HEK293 (cell line): ENCODE measurements at regions not wholly inside any gene's neighbourhood (a gene's known extent, or its start where the extent isn't known, plus 50 kb on each side); places are given as distances from the start of the nearest gene placed in this dataset.
"Not testable (repeated sequence)": the region's sequence is repeated elsewhere in the genome, so short reads cannot be mapped to it uniquely, and the experiment has no call there.

Experiments
- CTCF ChIA-PET: fragments of 350-600 bp; formaldehyde crosslinking; extraction: SDS; loops from one replicate; lab custom pipeline; 2021; ENCODE audit warnings: antibody characterized with exemption; lab: Yijun Ruan, JAX
- POLR2A ChIA-PET: fragments of 300-600 bp; formaldehyde crosslinking; extraction: SDS; loops from one replicate; lab custom pipeline; 2020; ENCODE audit warnings: antibody characterized with exemption, inconsistent platforms; lab: Yijun Ruan, JAX
- H3K27ac ChIP-seq: fragments of 200-500 bp; sonication (Bioruptor generic); 2 replicates; pipeline ENCODE4 v1.5.1; 2014; ENCODE audit warnings: low read depth, low read length, control low read depth, inconsistent platforms; ENCODE audit errors: extremely low read depth
- H3K36me3 ChIP-seq, 2 experiments: fragments of 200-500 bp in 1 of 2; sonication (Bioruptor generic) in 1 of 2; 1 replicate in 1 of 2; 2 replicates in 1 of 2; pipeline ENCODE4 v1.5.1; 2014 to 2017; ENCODE audit warnings: inconsistent platforms in 2 of 2, low read length in 2 of 2; ENCODE audit not compliant: control insufficient read depth in 2 of 2, insufficient read depth in 1 of 2
- H3K4me1 ChIP-seq: fragments of 200-500 bp; sonication (Bioruptor generic); 2 replicates; pipeline ENCODE4 v1.5.1; 2014; ENCODE audit warnings: mild to moderate bottlenecking, low read length, inconsistent platforms; ENCODE audit not compliant: control insufficient read depth, insufficient read depth
- H3K4me3 ChIP-seq: 2 replicates; pipeline ENCODE4 v1.5.1; 2011; ENCODE audit warnings: low read depth, mild to moderate bottlenecking, control low read depth, low read length, moderate library complexity
- H3K9me3 ChIP-seq: fragments of 200-500 bp; sonication (Bioruptor generic); 2 replicates; pipeline ENCODE4 v1.5.1; 2014; ENCODE audit warnings: low read depth, low read length, inconsistent platforms; ENCODE audit not compliant: control insufficient read depth, insufficient read depth
- GLIS2 ChIP-seq: fragments of 450-650 bp; formaldehyde crosslinking; IDR thresholded peaks from 2 replicates; pipeline ENCODE4 v1.5.1; 2016; ENCODE audit warnings: missing biosample characterization, missing genetic modification characterization
- KLF1 ChIP-seq: fragments of 450-650 bp; formaldehyde crosslinking; IDR thresholded peaks from 2 replicates; pipeline ENCODE4 v1.5.1; 2016; ENCODE audit warnings: missing biosample characterization, missing genetic modification characterization
- OVOL3 ChIP-seq: fragments of 450-650 bp; formaldehyde crosslinking; IDR thresholded peaks from 2 replicates; pipeline ENCODE4 v1.5.1; 2016; ENCODE audit warnings: missing biosample characterization, missing genetic modification characterization
- REPIN1 ChIP-seq: fragments of 450-650 bp; formaldehyde crosslinking; IDR thresholded peaks from 2 replicates; pipeline ENCODE4 v1.5.1; 2017; ENCODE audit warnings: missing biosample characterization, missing genetic modification characterization, low read depth
- TRIM28 ChIP-seq: IDR thresholded peaks from 2 replicates; pipeline ENCODE4 v1.6.1; 2011; ENCODE audit warnings: low read length, control low read depth, borderline replicate concordance
- ZBTB49 ChIP-seq: fragments of 450-650 bp; formaldehyde crosslinking; IDR thresholded peaks from 2 replicates; pipeline ENCODE4 v1.5.1; 2016; ENCODE audit warnings: missing biosample characterization, missing genetic modification characterization, low read depth
- ZFHX2 ChIP-seq: fragments of 450-650 bp; formaldehyde crosslinking; conservative IDR thresholded peaks from 2 replicates; pipeline ENCODE4 v1.5.1; 2016; ENCODE audit warnings: missing biosample characterization, missing genetic modification characterization
- ZNF146 ChIP-seq: fragments of 450-650 bp; formaldehyde crosslinking; IDR thresholded peaks from 2 replicates; pipeline ENCODE4 v1.5.1; 2016; ENCODE audit warnings: missing biosample characterization, missing genetic modification characterization
- ZNF16 ChIP-seq: fragments of 450-650 bp; formaldehyde crosslinking; IDR thresholded peaks from 2 replicates; pipeline ENCODE4 v1.5.1; 2016; ENCODE audit warnings: low read depth, missing biosample characterization, missing genetic modification characterization
- ZNF214 ChIP-seq: fragments of 450-650 bp; formaldehyde crosslinking; IDR thresholded peaks from 2 replicates; pipeline ENCODE4 v1.5.1; 2017; ENCODE audit warnings: missing biosample characterization, mild to moderate bottlenecking, missing genetic modification characterization, borderline replicate concordance
- ZNF292 ChIP-seq: fragments of 450-650 bp; formaldehyde crosslinking; IDR thresholded peaks from 2 replicates; pipeline ENCODE4 v1.5.1; 2016; ENCODE audit warnings: low read depth, missing biosample characterization, missing genetic modification characterization, borderline replicate concordance
- ZNF341 ChIP-seq: fragments of 450-650 bp; formaldehyde crosslinking; IDR thresholded peaks from 2 replicates; pipeline ENCODE4; 2016; ENCODE audit warnings: low read depth, missing biosample characterization, missing genetic modification characterization
- ZNF416 ChIP-seq: fragments of 450-650 bp; formaldehyde crosslinking; IDR thresholded peaks from 2 replicates; pipeline ENCODE4 v1.5.1; 2016; ENCODE audit warnings: missing biosample characterization, missing genetic modification characterization
- ZNF423 ChIP-seq: fragments of 450-650 bp; formaldehyde crosslinking; IDR thresholded peaks from 2 replicates; pipeline ENCODE4 v1.5.1; 2016; ENCODE audit warnings: missing biosample characterization, missing genetic modification characterization
- ZNF426 ChIP-seq: fragments of 450-650 bp; formaldehyde crosslinking; IDR thresholded peaks from 2 replicates; pipeline ENCODE4 v1.5.1; 2017; ENCODE audit warnings: missing biosample characterization, missing genetic modification characterization, mild to moderate bottlenecking, inconsistent platforms, moderate library complexity
- ZNF48 ChIP-seq: fragments of 450-650 bp; formaldehyde crosslinking; IDR thresholded peaks from 2 replicates; pipeline ENCODE4 v1.5.1; 2016; ENCODE audit warnings: missing biosample characterization, missing genetic modification characterization
- ZNF623 ChIP-seq: fragments of 450-650 bp; formaldehyde crosslinking; IDR thresholded peaks from 2 replicates; pipeline ENCODE4 v1.5.1; 2016; ENCODE audit warnings: missing biosample characterization, missing genetic modification characterization
- ZNF629 ChIP-seq: fragments of 450-650 bp; formaldehyde crosslinking; IDR thresholded peaks from 2 replicates; pipeline ENCODE4 v1.5.1; 2017; ENCODE audit warnings: missing biosample characterization, missing genetic modification characterization
- ZNF645 ChIP-seq: fragments of 450-650 bp; formaldehyde crosslinking; IDR thresholded peaks from 2 replicates; pipeline ENCODE4; 2016; ENCODE audit warnings: missing biosample characterization, missing genetic modification characterization
- ZNF664 ChIP-seq: fragments of 450-650 bp; formaldehyde crosslinking; IDR thresholded peaks from 2 replicates; pipeline ENCODE4 v1.5.1; 2016; ENCODE audit warnings: missing biosample characterization, missing genetic modification characterization
- ZNF768 ChIP-seq: fragments of 450-650 bp; formaldehyde crosslinking; IDR thresholded peaks from 2 replicates; pipeline ENCODE4 v1.5.1; 2018; ENCODE audit warnings: missing biosample characterization, mild to moderate bottlenecking, missing genetic modification characterization
- ZNF785 ChIP-seq: fragments of 450-650 bp; formaldehyde crosslinking; IDR thresholded peaks from 2 replicates; pipeline ENCODE4 v1.5.1; 2016; ENCODE audit warnings: missing biosample characterization, missing genetic modification characterization
- TF ChIP-seq, protein P1 (sequence below): fragments of 450-650 bp; formaldehyde crosslinking; IDR thresholded peaks from 2 replicates; pipeline ENCODE4 v1.5.1; 2017; ENCODE audit warnings: missing biosample characterization, missing genetic modification characterization

GRCh38 chr10:78420946-78421735 lies 387.5 kb downstream of the RPS24 start:
- Histone ChIP-seq H3K27ac (no peak overlapping the region), H3K9me3 (no peaks in the 10 kb centered on the region), H3K36me3 (no peaks in the 10 kb centered on the region), H3K4me1 (no peaks in the 10 kb centered on the region), H3K4me3 (no peak overlapping the region)
- TF ChIP-seq ZFHX2 (tag by site-specific recombination) (peak; percentile 44; the same call in 1 of the 2 replicates), TRIM28 (no peak)
- ChIA-PET POLR2A (no interaction called here), CTCF (no interaction called here)

GRCh38 chr10:78424050-78424449 lies 390.4 kb downstream of the RPS24 start:
- H3K4me3 ChIP-seq, H3K4me1 ChIP-seq, H3K27ac ChIP-seq, POLR2A ChIA-PET, H3K36me3 ChIP-seq, H3K9me3 ChIP-seq: not testable (repeated sequence)
- CTCF ChIA-PET, result interaction anchor here (0.8 to 0.9 kb wide), 2 partner anchors 30 to 234 kb away, joined by 3 read pairs; no protein-coding TSS in a partner anchor

- no peak overlapping the region for H3K4me3 ChIP-seq
- H3K4me1 ChIP-seq, result no peaks in the 10 kb centered on the region
- CTCF ChIA-PET, result interaction anchor here (0.8 to 0.9 kb wide), 2 partner anchors 29 to 233 kb away, joined by 3 read pairs; no protein-coding TSS in a partner anchor
- POLR2A ChIA-PET, result no interaction called here
- TF ChIP-seq GLIS2 (tag by site-specific recombination), result no peak
- TF ChIP-seq, protein P1, sequence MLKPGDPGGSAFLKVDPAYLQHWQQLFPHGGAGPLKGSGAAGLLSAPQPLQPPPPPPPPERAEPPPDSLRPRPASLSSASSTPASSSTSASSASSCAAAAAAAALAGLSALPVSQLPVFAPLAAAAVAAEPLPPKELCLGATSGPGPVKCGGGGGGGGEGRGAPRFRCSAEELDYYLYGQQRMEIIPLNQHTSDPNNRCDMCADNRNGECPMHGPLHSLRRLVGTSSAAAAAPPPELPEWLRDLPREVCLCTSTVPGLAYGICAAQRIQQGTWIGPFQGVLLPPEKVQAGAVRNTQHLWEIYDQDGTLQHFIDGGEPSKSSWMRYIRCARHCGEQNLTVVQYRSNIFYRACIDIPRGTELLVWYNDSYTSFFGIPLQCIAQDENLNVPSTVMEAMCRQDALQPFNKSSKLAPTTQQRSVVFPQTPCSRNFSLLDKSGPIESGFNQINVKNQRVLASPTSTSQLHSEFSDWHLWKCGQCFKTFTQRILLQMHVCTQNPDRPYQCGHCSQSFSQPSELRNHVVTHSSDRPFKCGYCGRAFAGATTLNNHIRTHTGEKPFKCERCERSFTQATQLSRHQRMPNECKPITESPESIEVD (tag by site-specific recombination), result no peak
- no peak for TF ChIP-seq ZNF292 (tag by site-specific recombination)
- no peak for TF ChIP-seq ZNF214 (tag by site-specific recombination)
- TF ChIP-seq KLF1 (tag by site-specific recombination), result no peak
- no peak for TF ChIP-seq ZNF423
- no peak for TF ChIP-seq ZNF645 (tag by site-specific recombination)
- no peak for TF ChIP-seq ZNF623
- no peak for TF ChIP-seq ZNF48 (tag by site-specific recombination)
- TF ChIP-seq REPIN1, result no peak
- TF ChIP-seq ZNF785 (tag by site-specific recombination), result no peak
- no peak for TF ChIP-seq ZNF341 (tag by site-specific recombination)
- H3K9me3 ChIP-seq, result no peaks in the 10 kb centered on the region
- no peak overlapping the region for H3K27ac ChIP-seq
- no peaks in the 10 kb centered on the region for H3K36me3 ChIP-seq
Observed at GRCh38 chr10:78424723-78425122, 391.1 kb downstream of the RPS24 start.

DNA sequence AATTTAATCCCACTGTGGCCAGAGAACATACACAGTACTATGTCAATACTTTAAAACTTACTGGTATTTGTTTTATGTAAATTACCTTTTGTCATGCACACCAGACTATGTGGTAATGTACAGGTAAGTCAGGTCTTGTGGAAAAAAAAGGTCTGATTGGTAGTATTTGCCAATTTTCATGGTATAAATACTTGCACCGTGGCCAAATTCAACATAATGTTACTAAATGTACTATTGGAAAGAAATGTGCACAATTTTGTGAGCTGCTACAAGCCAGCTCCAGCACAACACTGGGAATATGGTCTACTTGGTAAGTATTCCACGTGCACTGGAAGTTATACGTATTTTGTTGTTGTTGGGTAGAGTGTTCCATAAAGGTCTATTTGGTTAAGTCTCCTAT lies 392.5 kb downstream of the RPS24 start:
- POLR2A ChIA-PET, result no interaction called here
- CTCF ChIA-PET, result interaction anchor here (0.7 to 0.8 kb wide), 4 partner anchors 10 to 239 kb away, joined by 3 to 4 read pairs (median 3); no protein-coding TSS in a partner anchor
- no peaks in the 10 kb centered on the region for H3K9me3 ChIP-seq
- H3K36me3 ChIP-seq, result no peaks in the 10 kb centered on the region
- H3K4me1 ChIP-seq, result no peaks in the 10 kb centered on the region
- no peak overlapping the region for H3K27ac ChIP-seq
- no peak overlapping the region for H3K4me3 ChIP-seq
- TF ChIP-seq ZNF426, result no peak
- no peak for TF ChIP-seq OVOL3
- TF ChIP-seq ZNF629 (tag by site-specific recombination), result no peak
- TF ChIP-seq ZNF341 (tag by site-specific recombination), result no peak
- TF ChIP-seq ZNF768, result no peak
- no peak for TF ChIP-seq ZNF664 (tag by site-specific recombination)
- no peak for TF ChIP-seq ZNF416 (tag by site-specific recombination)
- no peak for TF ChIP-seq GLIS2 (tag by site-specific recombination)
- TF ChIP-seq ZNF16 (tag by site-specific recombination), result no peak
- TF ChIP-seq ZBTB49 (tag by site-specific recombination), result no peak
- TF ChIP-seq ZNF146 (tag by site-specific recombination), result no peak
- TF ChIP-seq ZNF623, result no peak
